Activated T-helper 1 cell treated with anti-CD3 and anti-CD28 coated beads, Interleukin-2, amount 50 U/mL, for 16 hours (primary cell): ENCODE measurements at regions not wholly inside any gene's neighbourhood (a gene's known extent, or its start where the extent isn't known, plus 50 kb on each side); places are given as distances from the start of the nearest gene placed in this dataset.
"Not testable (repeated sequence)": the region's sequence is repeated elsewhere in the genome, so short reads cannot be mapped to it uniquely, and the experiment has no call there.

ENCODE experiments used
- DNase-seq, 2 donors: peaks; one replicate each; pipeline ENCODE4 v3.0.0-alpha.2; 2020; ENCODE audit warnings: low read depth in 1 of 2, low spot score in 1 of 2

DNA sequence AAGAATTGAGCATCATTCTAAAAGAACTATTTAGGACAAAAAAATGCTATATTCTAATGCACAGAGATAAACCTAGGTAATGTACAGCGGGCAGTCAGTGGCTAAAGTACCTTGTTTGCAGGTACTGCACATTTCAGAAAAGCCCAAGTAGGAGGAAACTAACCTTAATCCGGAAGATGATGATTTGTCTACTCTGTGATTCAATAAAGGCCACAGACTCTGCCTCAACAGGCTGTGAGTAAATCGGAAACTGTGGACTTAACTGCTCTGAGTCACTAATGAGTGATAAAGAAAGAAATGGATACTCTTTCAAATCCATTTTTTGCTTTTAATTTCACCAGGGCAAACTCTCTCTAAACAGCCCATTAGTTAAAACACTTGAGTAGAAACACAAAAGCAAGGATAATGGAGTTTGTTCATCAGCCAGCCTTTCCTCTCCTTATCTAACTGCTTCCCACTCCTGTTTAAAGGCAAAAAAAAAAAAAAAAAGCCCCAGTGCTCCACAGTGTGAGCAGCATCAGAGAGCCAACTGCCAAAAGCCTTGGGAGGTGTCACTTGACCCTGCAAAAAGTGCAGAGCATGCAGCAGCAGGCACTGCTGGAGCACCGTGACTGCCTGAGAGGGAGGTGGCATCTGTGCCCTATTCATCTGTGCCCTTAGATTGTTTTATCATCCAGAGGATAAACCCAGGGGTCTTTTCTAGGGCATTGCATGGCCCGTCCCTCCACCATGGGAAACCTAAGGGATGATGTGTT, 187.7 kb downstream of the SATB1 start:
- no peak for DNase-seq

DNA sequence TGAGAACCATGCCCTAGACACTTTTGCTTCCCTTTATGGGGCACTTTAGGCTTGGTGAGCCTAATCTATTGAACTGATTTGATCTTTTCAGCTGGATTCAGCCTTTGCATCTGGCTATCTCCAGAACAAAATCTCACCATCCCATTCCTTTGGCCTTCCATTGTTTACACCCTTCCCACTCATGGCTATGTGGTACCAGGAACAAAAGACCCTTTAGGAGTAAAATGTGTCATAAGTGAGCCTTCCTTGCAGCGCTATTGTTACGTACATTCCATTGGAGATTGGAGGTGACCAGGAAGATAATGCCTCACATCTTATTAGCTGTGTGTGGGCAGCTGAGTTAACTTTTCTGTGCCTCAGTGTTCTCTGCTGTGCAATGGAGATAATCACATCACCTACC, 188.4 kb downstream of the SATB1 start:
- no peak for DNase-seq

DNA sequence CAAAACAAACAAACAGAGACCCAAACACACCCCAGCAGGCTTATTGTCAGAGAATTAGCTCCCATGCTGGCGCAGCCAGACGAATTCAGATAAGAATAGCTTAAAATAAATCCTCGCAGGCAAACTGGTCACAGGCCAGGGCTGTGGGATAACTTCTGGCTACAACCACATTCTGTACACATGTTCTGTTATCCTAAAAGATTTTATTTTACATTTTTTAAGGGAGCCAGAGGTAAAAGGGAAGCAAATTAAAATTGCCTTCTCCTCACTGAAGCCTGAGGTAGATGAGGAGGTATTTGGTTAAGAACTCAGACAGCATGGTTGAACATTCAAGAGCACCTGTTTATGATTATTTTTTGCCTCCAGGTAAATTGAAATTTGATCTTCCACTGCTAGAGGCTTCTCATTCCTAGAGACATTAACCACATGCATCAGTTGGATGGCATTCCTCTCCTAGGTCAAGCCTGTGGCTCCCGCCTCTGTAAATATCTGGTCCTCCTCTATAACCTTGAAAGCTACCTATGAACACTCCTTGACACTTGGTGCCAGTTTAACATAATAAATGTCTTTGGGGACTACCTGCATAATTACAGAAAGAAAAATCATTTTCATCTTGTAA, 190.3 kb downstream of the SATB1 start:
- no peak for DNase-seq

DNA sequence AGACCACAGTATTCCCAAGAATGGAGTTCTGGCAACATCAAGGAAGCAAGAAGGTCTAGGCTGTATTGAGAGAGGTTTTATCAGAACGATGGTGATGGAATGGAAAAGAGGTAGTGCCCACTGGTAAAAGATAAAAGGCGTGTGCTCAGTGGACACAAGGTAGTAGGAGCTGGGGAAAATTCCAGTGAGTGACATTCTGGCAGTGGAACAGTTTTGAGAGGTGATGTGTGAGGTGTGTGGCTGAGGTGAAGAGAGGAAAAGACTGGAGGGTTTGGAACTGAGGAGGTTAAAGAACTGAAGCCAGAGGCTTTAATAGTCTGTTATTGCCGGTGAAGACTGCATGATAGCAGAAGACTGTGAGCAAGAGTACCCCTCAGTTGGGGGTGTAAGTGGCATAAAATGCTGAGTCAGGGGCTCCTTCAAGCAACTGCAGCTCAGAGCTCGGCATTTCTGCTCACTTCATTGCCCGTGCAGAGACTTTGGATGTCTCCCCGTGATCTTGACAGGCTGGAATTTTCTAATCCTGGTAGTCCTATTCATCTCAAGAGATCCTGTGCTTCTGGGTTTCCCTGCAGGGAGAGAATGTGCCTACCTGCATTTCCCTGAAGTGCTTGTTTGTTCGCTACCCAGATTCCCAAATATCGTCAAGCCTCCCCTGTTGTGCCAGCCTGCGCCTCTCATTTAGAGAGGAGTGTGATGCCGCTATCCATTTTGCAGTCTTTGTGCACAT, 191.0 kb downstream of the SATB1 start:
- DNase-seq: no peak

DNA sequence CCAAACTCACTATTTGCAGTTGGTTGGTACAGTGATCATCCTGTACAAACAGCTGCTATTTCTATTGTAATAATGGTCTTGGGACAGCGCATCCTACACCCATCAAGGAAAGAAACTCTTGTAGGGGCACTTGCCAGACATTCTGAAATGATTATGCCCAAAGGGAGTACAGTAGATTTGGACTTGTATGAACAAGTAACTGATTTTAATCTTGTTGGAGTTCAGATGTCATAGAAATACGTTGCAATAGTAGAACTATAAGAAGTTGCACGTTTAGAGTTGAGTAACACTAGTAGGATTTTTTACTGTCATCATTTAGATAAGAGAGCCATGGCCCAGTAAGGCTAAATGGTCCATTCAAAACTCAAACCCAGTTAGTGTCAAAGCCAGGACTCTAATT, 192.8 kb downstream of the SATB1 start:
- no peak for DNase-seq

DNA sequence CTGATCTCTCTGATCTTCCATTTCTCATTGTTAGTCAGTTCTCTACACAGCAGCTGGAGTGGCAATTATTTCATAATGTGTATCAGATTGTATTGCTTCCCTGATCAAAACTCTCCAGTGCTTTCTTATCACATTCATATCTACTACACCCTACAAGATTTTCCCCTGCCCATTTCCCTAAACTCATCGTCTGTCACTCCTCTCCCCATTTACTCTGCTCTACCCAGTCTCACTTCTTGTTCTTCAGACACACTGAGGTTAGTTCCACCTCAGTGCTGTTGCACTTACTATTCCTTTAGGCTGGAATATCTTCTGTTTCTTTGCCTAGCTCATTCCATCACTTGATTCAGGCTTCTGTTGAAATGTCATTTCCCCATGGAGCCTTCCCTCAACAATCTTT, 197.1 kb downstream of the SATB1 start:
- no peak for DNase-seq

DNA sequence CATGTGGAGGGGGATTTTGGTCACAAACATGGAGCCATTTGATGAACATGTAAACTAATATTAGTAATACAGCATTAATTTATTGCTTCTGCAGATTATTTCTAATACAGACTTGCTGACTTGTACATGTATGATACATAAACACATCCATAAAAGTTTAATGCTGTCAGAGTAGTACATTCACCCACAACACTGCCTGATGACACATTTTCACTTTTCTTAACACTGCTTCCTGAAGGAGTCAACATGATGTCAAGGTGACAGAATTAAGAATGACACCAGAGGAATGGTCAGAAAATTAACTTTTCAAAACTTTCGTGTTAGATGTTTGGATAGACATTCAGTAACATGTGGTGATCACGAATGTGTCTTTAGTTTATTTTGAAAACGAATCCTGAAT, 199.4 kb downstream of the SATB1 start:
- DNase-seq: no peak

DNA sequence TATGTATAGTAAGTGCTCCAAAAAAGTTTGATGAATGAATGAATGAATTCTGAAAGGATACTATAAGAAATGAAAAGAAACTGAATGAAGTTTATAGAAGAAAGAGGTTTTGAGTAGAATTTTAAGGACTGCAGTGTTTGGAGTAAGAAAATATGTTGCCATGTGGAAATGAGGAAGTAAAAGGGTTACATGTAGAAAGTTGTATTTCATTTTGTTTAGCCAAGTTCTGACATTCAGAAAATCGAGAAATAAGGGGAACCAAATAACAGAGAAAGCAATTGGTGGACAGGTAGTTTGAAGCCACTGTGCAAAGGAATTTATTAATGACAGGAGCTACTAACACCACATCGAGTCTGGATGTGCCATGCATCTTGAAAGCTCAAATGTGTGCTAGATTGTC, 200.7 kb downstream of the SATB1 start:
- DNase-seq: no peak

DNA sequence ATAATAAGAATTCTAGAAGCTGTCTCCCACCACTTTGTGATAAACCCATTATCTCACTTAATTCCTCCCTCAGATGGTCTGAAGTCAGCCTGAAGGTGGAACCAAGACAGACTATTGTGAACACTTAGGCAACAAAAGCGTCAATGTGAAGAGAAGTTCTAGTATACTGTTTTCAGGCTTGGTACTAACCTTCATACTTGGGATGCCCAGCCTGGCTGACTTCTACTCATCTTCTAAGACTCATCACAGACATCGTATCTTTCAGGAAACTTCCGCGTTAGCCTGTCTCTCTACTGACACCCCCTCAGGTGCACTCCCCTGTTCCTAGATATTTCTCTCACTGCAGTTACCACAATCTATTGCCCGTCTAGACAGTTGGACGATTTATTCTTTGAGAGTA, 201.2 kb downstream of the SATB1 start:
- no peak for DNase-seq

DNA sequence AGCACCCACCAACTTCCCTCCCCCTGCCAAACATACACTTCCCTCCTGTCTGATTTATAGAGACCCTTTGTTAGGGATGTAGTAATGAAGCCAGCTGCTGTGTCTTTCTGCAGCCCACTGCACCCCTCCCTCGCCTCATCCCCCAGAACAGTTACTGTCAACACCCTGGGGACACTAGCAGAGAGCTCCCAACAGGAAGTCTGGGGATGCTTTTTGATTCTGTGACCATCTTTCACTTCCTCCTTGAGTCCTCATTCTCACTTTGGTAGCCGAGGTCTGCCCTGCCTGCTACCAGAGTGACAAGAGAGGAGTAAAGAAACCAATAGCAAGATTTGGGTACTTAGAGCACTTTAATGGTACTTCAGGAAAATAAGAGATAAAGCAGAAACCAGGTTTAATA, 201.6 kb downstream of the SATB1 start:
- DNase-seq: no peak

DNA sequence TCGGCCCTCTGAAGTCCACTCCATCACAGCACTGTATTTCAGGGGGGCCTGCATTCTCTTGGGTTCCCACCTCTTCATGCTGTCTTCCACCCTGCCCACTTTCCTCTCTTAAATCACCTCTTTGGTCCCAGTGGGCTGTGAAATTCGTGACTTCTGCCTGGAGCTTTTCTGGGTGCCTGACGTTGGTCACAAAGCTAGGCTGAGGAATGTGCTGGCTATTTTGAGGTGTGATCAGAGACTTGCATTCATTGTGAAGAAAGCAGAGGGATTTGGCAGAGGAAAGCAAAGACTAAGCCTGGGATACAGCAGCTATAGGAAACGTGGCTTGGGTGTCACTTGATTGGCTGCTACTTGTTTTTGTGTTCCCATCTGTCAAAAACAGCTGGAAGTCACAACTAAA, 202.5 kb downstream of the SATB1 start:
- no peak for DNase-seq

DNA sequence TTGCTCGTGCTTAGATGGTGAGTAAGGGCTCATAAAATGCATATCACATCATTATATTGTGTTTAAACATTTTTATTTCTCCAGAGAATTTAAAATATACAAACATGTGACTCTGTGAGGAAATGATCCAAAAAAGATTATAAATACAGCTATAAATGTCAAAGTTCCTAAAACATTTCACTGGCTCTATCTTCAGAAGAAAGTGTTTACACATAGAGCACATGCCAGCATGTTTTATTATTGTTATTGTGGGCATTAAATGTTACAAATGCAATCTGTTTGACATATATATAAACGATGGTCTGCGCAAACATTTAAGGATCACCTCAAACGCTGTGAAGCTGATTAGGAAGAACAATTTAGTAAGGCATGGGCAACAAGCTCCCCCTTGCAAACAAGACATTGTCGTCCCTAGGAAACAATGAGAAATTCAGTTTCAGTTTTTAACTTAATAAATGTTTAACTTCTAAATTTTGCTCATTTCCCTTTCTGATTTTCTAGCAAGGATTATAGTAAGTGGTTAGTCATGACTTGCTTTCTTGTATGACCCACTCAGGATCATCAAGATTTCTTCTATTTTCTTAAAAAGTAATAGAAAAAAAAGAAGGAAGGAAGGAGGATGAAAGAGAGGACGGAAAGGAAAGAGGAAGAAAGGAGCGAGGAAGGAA, 207.5 kb downstream of the SATB1 start:
- no peak for DNase-seq

DNA sequence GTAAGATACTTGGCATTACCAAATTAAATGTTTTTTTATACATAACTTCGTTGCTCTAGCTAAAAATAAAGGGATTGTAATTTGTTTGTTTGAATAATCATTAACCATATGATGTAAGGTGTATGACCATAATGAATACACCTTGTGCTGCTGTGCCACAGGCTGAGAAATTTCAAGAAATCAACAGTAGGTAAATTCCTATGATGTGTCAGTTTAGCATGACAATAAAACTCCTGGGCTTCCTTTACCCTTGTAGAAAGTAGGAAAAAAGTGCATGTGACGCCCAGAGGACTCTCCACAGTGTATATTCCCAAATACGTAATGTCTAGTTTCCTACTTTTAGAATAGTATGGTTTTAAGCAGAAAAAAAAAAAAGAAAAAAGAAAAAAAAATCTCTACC, 208.1 kb downstream of the SATB1 start:
- DNase-seq: no peak

DNA sequence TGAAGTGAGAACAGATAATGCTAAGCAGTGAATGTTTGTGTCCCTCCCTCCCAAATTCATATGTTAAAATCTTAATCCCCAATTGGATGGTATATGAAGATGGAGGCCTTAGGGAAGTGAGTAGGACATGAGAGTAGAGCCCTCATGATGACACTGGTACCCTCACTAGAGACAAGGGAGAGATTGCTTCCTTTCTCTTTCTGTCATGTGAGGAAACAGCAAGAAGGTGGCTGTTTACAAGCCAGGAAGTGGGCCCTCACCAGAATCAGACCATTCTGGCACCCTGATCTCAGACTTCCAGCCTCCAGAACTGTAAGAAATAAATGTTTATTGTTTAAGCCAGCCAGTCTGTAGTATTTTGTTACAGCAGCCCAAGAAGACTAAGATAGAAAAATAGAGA, 209.5 kb downstream of the SATB1 start:
- DNase-seq: no peak

DNA sequence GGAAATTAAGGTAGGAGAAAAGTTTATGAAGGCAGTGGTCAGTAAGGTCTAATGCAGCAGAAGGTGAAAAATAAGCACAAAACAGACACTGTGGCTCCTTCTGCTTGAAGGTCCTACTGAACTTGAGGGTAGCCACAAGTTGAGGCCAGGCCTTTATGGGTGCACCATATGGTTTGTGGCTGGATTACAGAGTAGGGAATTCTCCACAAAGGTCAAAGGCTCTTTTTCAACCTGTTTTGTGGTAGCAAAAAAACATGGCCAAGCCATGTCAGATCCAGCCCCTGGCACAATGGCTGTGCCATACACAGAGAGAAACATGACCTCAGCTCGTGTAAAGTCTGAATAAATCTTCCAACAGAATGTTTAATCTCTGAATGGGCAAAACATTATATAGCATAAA, 214.0 kb downstream of the SATB1 start:
- no peak for DNase-seq

DNA sequence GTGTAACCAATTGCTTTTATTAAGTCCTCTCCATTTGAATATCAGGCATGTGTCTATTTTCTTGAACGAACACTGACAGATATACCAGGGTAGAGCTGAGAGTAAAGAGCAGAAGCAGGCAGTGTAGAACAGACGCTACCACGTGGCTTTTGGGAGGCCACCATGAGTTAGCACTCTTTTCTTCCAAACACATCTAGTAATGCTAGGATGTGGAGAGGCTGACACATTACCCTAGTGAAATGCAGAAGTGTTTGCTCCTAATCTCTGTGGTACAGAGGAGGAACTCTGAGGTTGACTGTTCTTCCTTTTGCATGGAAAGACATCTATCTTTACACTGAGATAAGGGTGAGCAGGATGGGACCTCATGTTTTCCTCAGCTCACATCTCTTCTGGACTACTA, 216.3 kb downstream of the SATB1 start:
- DNase-seq: no peak

DNA sequence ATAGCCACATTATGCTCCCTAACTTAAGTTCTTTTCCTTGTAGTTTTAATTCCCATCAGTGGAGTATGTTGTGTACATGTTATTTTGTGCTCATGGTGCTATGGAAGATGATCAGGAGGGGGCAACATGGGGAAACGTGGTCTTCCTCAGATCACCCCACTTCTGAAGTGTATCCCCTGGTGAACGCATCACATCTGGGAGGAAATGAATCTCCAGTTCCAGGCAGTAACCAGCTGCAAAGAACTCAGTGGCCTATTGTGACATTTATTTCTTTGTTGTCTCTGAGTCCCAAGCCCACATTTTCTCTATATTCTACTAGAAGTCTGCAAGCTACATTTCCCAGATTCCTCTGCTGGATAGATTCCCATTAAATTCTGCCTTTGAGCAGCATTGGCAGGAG, 217.0 kb downstream of the SATB1 start:
- no peak for DNase-seq

DNA sequence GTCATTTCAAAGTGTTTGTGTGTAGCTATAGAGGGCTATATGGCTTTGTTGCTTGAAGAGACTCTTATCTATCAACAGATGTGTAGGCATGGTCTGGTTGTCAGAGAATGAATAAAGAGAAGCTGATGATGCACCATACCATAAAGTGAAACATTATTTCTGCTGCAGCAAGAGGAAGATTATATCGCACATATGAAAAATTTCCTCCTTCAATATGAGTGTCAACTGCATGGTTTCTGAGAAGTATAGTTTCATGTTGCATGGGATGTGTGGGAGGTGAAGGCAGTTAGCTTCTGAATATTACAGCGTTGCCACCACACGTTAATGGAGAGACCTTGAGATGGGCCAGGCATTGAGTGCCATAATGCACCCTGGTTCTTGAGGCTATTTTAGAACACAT, 217.9 kb downstream of the SATB1 start:
- DNase-seq: no peak

DNA sequence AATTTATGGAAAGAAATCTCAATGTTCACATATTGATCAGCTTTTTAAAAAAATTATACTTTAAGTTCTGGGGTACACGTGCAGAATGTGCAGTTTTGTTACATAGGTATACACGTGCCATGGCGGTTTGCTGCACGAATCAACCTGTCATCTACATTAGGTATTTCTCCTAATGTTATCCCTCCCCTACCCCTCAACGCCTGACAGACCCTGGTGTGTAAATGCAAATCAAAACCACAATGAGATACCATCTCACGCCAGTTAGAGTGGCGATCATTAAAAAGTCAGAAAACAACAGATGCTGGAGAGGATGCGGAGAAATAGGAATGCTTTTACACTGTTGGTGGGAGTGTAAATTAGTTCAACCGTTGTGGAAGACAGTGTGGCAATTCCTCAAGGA, 219.4 kb downstream of the SATB1 start:
- DNase-seq: not testable (repeated sequence)

DNA sequence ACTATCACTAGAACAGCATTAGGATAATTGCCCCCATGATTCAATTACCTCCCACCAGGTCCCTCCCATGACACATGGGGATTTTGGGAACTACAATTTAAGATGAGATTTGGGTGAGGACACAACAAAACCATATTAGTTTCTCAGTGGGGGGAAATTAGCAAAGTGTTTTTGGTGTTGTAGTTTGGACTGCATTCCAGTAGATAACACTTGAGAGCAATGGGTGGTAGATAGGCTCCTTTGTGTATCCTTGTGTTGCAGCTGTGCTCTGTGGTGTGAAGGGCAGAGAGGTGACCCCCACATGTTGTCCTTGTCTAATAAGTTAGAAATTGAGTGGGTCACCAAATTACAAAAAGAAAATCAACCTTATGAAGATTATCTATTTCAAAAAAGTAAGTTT, 223.8 kb downstream of the SATB1 start:
- no peak for DNase-seq

DNA sequence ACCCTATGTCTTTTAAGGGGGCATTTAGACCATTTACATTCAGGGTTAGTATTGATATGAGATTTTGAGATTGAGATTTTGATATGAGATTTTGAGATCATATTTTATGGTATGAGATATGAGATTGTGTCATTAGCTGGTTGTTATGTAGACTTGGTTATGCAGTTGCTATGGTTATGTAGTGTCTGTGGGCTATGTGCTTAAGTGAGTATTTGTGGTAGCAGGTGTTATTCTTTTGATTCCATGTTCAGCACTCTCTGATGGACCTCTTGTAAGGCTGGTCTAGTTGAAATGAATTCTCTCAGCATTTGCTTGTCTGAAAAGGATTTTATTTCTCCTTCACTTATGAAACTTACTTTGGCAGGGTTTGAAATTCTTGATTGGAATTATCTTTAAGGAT, 225.4 kb downstream of the SATB1 start:
- DNase-seq: no peak

DNA sequence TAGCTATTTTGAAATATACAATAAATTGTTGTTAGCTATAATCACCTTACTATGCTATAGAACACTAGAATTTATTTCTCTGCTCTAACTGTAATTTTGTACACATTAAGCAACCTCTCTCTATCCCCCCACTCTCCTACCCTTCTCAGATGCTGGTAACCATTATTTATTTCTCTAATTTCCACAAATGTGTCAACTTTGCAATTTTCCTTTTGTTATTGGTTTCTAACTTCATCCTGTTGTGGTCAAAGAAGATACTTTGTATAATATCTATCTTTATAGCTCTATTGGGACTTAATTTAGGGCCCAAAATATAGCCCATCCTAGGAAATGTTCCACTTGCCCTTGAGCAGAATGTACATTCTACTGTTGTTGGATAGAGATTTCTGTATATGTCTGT, 229.3 kb downstream of the SATB1 start:
- DNase-seq: no peak
